ENCODE measurements at regions not wholly inside any gene's neighbourhood (a gene's known extent, or its start where the extent isn't known, plus 50 kb on each side); places are given as distances from the start of the nearest gene placed in this dataset.
"Not testable (repeated sequence)": the region's sequence is repeated elsewhere in the genome, so short reads cannot be mapped to it uniquely, and the experiment has no call there.

GRCh38 chr20:48489656-48490055 lies 338.1 kb downstream of the PREX1 start:
- DNase-seq, result no peak

- no peak for DNase-seq
Measured at GRCh38 chr20:48489046-48489463, 338.7 kb downstream of the PREX1 start.

- not testable (repeated sequence) for DNase-seq
Measured at GRCh38 chr20:48488334-48489034, 339.3 kb downstream of the PREX1 start.

DNA sequence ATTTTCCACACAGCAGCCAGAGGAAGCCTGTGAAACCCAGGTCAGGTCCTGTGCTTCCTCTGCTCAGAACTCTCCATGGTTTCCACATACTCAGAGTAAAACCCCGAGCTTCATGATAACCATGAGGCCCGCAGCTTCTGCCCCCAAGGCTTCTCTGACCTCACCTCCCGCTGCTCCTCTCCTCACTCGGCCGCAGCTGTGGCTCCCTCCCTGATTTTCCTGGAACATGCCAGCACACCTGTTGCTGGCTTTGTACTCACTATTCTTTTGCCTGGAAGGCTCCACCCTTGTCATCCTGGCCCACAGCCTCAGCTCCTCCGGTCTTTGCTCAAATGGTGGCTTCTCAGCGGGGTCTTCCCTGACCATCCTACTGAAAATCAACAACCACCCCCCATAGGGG lies 341.7 kb downstream of the PREX1 start:
- no peak for DNase-seq

DNA sequence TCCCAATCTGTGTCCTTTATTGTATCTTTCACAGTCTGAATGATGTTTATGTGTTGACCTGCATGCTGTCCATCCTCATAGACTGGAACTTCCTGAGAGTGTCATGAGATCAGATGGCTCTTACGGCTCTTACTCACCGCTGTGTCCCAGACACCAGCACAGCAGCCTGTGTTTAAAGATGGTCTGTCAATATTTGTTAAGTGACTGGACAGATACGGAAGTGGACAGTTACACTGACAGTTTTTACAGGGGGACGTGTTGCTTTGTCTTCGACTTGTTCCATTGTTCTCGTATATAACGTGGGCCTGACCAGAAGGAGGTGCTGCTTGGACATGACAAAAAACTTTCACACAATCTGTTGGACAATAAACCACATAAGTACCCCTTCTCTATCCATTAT lies 342.6 kb downstream of the PREX1 start:
- peak; percentile 45 for DNase-seq

DNA sequence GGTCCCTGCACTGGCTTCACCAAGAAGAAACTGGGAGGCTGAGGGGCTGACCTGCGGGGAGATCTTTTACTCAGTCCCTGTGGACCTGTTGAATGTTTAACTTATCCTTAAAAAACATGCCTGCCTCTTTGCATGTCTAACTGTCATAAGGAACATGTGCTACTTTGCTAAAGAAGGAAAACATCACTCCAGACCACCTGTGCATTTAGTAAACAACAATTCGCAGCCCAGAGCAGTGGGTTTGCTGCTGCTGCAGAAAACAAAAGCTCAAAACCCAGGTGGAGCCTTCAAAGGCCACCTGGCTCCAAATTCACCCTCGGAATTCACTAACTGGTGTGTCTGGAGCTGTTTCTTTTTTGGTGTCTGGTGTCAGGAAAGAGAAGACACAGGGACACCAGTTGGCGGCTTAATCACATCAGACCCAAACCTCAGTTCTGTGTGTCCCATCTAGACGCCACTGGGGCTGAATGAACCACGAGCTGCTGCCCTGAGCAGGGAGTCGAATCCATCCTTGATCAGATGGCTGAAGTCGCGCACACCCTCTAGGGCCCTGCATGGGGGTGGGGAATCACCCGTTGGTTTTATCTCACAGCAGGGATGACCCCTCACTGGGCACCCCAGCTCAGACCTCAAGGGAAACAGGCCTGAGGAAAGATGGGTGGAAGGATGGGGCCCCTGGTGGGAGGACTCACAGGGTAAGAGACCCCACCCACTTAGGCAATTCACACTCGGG lies 344.3 kb downstream of the PREX1 start:
- DNase-seq, result no peak

DNA sequence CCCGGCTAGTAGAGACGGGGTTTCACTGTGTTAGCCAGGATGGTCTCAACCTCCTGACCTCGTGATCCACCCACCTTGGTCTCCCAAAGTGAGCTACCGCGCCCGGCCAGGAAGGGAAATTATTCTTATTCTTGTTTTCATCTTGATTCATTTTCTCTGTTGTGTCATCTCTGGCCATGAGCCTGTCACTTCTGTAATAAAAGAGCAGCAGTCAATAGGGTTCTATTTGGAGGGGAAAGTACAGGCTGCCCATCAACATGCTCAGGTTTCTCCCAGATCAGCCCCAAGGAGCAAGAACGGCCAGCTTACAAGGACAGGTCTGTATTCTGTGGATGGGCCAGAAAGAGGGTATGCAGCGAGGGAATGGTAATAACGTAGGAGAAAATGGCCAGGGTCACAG lies 345.0 kb downstream of the PREX1 start:
- no peak for DNase-seq

- no peak for DNase-seq
Measured at GRCh38 chr20:48480216-48480772, 347.5 kb downstream of the PREX1 start.

DNA sequence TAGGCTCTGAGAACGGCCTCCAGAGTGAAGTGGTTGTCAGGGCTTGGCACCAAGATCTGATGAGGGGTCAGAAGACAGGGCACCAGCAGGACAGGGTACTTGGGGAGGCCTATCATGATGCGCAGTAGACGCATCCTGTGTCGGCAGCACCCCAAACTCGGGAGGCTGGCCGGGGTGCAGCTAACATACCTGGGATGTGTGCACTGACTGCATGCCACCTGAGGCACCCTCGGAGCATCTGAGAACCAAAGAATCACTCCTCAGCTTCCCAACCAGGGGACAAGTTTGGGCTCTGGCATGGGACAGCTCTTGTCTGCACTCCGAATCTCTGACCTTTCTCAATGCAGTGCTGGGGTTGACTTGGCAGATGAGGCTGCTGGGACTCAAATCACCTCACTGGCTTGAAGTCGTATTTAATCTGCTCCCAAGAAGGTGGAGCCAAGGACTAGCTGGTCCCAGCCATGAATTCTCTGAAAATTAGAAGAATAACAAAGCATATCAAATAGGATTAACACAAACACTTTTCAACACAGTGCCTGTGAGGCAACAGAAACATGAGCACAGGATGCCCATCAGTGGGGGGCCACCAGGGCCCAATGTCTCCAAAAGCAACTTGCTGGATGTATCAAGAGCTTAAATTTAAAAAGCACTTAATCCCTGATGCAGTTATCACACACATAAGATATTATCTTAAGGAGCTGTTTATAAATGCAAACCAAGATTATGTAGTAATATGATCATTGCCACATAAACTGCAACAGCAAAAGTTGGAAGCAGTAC lies 348.8 kb downstream of the PREX1 start:
- no peak for DNase-seq

DNA sequence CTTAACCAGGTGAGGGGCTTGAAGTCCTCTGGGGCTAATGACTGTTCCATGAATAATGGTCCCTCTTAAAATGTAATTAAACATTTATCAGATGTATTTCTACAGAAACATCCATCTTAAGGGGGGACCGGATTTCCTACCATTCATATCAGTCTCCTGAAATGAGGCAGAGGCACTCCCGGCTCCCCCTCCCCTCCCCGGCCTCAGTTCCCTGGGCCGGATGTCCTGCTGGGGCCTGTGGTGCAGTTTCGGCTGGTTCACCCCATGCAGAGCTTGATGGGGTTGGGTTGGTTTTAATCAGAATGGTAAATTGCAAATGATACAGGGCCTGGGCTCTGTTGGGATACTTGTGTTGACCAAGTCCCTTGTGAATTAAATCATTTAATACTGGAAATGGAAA lies 349.4 kb downstream of the PREX1 start:
- no peak for DNase-seq

DNA sequence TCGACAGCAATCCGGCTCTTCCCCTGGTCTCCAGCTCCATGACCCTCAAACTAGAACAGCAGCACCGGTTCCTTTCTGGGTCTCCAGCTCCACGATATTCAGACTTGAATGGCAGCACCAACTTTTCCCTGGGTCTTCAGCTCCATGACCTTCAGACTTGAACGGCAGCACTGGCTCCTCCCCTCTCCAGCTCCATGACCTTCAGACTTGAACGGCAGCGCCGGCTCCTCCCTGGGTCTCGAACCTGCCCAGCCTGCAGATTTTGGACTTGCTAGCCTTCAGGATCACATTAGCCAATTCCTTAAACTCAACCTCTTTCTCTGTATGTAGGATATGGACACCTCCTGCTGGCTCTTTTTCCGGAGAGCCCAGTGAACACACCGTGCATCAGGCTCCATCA lies 350.9 kb downstream of the PREX1 start:
- DNase-seq, result no peak

GRCh38 chr20:48474022-48474421 lies 353.8 kb downstream of the PREX1 start:
- DNase-seq, result no peak

- no peak for DNase-seq
Measured at GRCh38 chr20:48471759-48472408, 355.9 kb downstream of the PREX1 start.

- no peak for DNase-seq
Measured at GRCh38 chr20:48471176-48471575, 356.6 kb downstream of the PREX1 start.

DNA sequence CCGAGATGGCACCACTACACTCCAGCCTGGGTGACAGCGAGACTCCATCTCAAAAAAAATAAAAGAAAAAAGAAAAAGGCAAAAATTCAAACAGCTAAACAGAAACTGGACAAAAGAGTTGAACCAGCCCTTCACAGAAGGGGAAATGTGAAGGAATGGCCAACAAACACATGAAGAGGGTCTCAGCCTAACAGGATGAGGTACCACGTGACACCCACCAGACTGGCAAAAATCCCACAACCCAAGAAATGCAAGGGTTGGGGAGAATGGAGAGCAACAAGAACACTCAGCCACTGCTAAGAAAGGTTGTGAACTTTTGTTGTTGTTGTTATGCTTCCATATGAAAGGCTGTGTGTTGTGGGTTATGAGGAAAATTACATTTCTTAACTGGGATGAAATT lies 357.7 kb downstream of the PREX1 start:
- DNase-seq, result no peak

- DNase-seq, result no peak
Measured at GRCh38 chr20:48469026-48469425, 358.8 kb downstream of the PREX1 start.

DNA sequence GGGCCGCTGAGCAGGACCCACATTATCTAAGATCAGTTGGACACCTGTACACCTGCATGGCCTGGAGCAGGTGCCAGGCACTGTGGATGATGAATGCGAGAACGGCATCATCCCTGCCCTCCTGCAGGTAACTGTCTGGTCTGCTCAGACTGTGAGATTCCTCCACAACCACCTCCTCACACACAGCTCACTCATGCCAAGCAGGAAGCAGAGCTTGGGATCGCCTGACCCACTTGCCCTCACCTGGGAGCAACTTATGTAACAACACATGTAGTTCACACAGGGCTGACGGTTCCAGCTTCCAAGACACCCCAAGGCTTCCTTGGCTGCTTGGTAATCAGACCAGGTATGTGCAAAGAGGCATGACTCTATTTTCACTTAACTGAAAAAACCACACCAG lies 359.2 kb downstream of the PREX1 start:
- no peak for DNase-seq

GRCh38 chr20:48467622-48468021 lies 360.2 kb downstream of the PREX1 start:
- DNase-seq, result no peak

DNA sequence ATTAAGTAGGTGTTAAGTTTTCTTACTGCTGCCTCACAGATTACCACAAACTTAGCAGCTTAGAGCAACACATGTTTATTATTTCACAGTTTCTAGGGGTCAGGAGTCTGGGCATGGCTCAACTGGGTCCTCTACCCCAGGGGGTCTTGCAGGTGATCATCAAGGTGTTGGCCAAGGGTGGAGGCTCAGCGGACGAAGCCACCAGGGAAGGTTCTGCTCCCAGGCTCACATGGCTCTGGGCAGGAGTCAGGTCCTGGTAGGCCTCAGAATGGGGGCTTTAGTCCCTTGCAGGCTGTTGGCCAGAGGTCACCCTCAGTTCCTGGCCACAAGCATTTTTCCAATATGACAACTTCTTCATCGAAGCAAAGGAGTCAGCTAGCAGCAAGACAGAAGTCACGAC lies 362.5 kb downstream of the PREX1 start:
- no peak for DNase-seq

DNA sequence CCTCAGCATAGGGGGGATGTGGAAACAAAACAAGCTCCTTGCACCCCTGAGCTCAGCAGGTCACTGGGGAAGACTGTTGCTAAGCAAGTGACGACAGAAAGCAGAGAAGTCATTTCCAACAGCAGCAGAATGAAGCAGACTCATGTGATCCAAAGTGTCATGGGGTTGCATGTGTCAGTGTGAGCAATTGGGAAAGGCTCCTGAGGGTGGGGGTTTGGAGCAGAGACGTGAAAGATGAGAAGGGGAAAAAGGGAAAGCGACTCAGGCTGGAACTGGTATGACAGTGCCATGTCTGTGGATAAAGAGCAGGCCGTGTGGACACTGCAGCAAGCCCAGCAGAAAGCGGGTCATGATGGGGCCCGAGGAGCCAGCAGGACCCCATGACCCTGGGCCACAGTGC lies 363.9 kb downstream of the PREX1 start:
- no peak for DNase-seq

DNA sequence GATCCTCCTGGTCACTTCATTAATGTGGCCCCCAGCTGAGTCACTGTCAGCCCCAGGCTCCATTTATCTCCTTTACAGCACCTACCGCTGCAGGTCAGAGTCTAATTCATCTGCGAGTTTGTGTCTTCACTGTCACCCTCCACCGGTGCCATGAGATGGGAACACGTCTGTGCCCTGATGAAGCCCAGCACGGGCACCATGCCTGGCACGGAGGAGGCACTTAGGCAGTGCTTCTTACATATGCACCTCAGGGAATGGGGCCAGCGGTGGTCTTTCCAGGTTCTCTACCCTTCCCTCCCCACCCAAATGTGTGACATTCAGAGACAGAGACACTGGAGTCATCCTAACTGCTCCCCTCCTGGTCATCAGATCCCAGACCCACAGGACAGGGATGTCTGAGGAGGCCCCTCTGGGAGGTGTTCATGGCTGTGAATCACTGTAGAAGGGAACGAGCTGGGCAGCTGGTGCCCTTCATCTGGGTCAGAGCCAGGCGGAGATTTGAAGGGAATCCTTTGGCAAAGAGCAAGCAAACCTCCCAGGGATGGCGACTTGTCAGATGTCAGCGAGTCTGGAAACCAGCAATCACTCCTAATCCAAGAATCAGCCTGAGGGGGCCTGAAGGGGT lies 364.6 kb downstream of the PREX1 start:
- DNase-seq, result no peak

DNA sequence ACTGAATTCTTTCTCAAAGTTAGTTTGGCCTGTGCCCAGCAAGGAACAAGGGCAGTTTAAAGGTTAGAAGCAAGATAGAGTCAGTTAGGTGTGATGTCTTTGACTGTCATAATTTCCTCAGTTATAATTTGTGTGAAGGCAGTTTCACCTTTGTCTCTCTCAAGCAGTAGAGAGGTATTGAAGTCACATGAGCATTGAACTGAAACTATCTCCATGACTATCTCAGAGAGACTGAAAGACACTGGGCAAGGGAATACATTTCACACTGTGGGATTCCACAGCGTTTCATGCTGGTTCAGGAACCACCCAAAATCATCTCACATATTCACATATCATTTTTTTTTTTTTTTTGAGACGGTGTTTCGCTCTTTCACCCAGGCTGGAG lies 366.1 kb downstream of the PREX1 start:
- no peak for DNase-seq
